Nephron progenitor cell (in vitro differentiated cells): ENCODE measurements at regions not wholly inside any gene's neighbourhood (a gene's known extent, or its start where the extent isn't known, plus 50 kb on each side); places are given as distances from the start of the nearest gene placed in this dataset.
"Not testable (repeated sequence)": the region's sequence is repeated elsewhere in the genome, so short reads cannot be mapped to it uniquely, and the experiment has no call there.

Experiments
- DNase-seq: peaks from one replicate; pipeline ENCODE4 v3.0.0; 2021
- H3K27ac Mint-ChIP-seq: 2 replicates; pipeline ENCODE4 v1.8.0; 2021; ENCODE audit warnings: mild to moderate bottlenecking, moderate library complexity, mixed read lengths
- H3K27me3 Mint-ChIP-seq: 2 replicates; pipeline ENCODE4 v1.8.0; 2021; ENCODE audit warnings: mild to moderate bottlenecking, low read depth, mixed read lengths; ENCODE audit not compliant: poor library complexity
- H3K36me3 Mint-ChIP-seq: 2 replicates; pipeline ENCODE4 v1.8.0; 2021; ENCODE audit warnings: low read depth, mixed read lengths
- H3K4me1 Mint-ChIP-seq: 2 replicates; pipeline ENCODE4 v1.8.0; 2021; ENCODE audit warnings: mixed read lengths
- H3K4me3 Mint-ChIP-seq: 2 replicates; pipeline ENCODE4 v1.8.0; 2021; ENCODE audit warnings: mild to moderate bottlenecking, moderate library complexity, mixed read lengths
- H3K9me3 Mint-ChIP-seq: 2 replicates; pipeline ENCODE4 v1.8.0; 2021; ENCODE audit warnings: mild to moderate bottlenecking, moderate library complexity, mixed read lengths
- CTCF ChIP-seq: fragments of 200-600 bp; sonication (generic); IDR thresholded peaks from 2 replicates; pipeline ENCODE4 v1.5.0; 2021; ENCODE audit warnings: antibody characterized with exemption

- Mint-ChIP-seq H3K27me3 (peaks cover 4% of the 10 kb centered on the region), H3K9me3 (peaks cover 3% of the 10 kb centered on the region), H3K4me1 (no peaks in the 10 kb centered on the region), H3K27ac (no peak overlapping the region), H3K36me3 (no peaks in the 10 kb centered on the region), H3K4me3 (no peak overlapping the region)
- TF ChIP-seq CTCF: no peak
- no peak for DNase-seq
Observed at GRCh38 chr21:14740116-14740515, 194.0 kb upstream of the SAMSN1 start.

GRCh38 chr21:14739590-14739989 lies 193.5 kb upstream of the SAMSN1 start:
- H3K4me3 Mint-ChIP-seq: no peak overlapping the region
- H3K4me1 Mint-ChIP-seq: no peaks in the 10 kb centered on the region
- TF ChIP-seq CTCF: no peak
- DNase-seq: no peak
- H3K9me3 Mint-ChIP-seq: peaks cover 3% of the 10 kb centered on the region
- H3K27ac Mint-ChIP-seq: no peak overlapping the region
- no peaks in the 10 kb centered on the region for H3K36me3 Mint-ChIP-seq
- peaks cover 3% of the 10 kb centered on the region for H3K27me3 Mint-ChIP-seq

GRCh38 chr21:14738576-14738975 lies 192.5 kb upstream of the SAMSN1 start:
- not testable (repeated sequence) for H3K36me3 Mint-ChIP-seq, H3K4me3 Mint-ChIP-seq, H3K9me3 Mint-ChIP-seq, H3K27me3 Mint-ChIP-seq, H3K4me1 Mint-ChIP-seq, H3K27ac Mint-ChIP-seq, DNase-seq

GRCh38 chr21:14737922-14738321 lies 191.8 kb upstream of the SAMSN1 start:
- Mint-ChIP-seq H3K36me3 (no peaks in the 10 kb centered on the region), H3K4me1 (no peaks in the 10 kb centered on the region), H3K27ac (no peak overlapping the region), H3K4me3 (no peak overlapping the region), H3K27me3 (no peaks in the 10 kb centered on the region), H3K9me3 (peaks cover 3% of the 10 kb centered on the region)
- no peak for DNase-seq
- peak; percentile 50 for TF ChIP-seq CTCF

- no peak for DNase-seq
- no peak for TF ChIP-seq CTCF
- H3K4me3 Mint-ChIP-seq: no peak overlapping the region
- H3K36me3 Mint-ChIP-seq: no peaks in the 10 kb centered on the region
- no peak overlapping the region for H3K27ac Mint-ChIP-seq
- peaks cover 3% of the 10 kb centered on the region for H3K9me3 Mint-ChIP-seq
- H3K4me1 Mint-ChIP-seq: no peaks in the 10 kb centered on the region
- no peaks in the 10 kb centered on the region for H3K27me3 Mint-ChIP-seq
Observed at GRCh38 chr21:14737284-14737691, 191.2 kb upstream of the SAMSN1 start.

- Mint-ChIP-seq H3K4me1 (no peaks in the 10 kb centered on the region), H3K27me3 (no peaks in the 10 kb centered on the region), H3K4me3 (no peak overlapping the region), H3K9me3 (peaks cover 3% of the 10 kb centered on the region), H3K36me3 (no peaks in the 10 kb centered on the region), H3K27ac (no peak overlapping the region)
- DNase-seq: no peak
- no peak for TF ChIP-seq CTCF
Observed at GRCh38 chr21:14736672-14737071, 190.6 kb upstream of the SAMSN1 start.
